HG03354 (cell line): ENCODE measurements at regions not wholly inside any gene's neighbourhood (a gene's known extent, or its start where the extent isn't known, plus 50 kb on each side); places are given as distances from the start of the nearest gene placed in this dataset.

Experiments
- ATAC-seq: cut with Tn5 transposase; IDR thresholded peaks from one replicate; pipeline ENCODE4 v1.9.1; 2021; ENCODE audit warnings: mild to moderate bottlenecking; ENCODE audit not compliant: unreplicated experiment, poor library complexity, severe bottlenecking

- no peak for ATAC-seq
Measured at GRCh38 chr2:57796527-57796926, 250.1 kb upstream of the VRK2 start.

DNA sequence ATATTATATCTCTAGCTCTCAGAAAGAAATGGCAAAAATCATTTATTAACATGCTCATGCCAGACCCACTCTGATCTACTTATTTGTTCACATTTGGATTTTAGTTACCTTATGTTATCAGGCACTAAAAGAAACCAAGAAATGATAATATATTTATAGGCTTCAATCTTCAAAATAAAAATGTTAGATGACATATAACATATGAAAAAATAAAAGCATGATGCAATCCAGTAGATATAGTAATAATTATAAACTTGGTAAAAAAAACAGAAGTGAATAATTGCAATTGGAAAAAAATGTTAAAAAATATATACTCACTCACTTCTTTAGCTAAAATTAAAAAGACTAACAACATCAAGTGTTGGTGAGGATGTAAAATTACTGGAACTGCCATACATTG, 248.3 kb upstream of the VRK2 start:
- no peak for ATAC-seq

DNA sequence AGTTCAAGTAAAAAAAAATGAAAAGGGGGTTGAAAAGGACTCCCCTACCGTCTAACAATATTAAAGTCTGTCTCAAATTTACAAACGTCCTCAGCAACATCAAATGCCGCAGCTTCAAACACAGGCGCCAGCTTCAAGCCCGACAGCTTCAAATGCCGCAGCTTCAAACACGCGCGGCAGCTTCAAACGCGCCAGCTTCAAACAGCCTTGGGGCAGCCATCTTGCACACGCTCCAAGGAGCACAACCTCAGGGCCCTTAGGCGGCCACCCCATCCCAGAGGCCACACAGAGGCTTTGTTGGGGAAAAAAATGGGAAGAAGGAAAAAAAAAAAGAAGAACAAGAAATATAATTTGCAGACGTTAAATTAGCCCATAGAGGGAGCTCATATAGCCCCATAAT, 244.4 kb upstream of the VRK2 start:
- ATAC-seq: no peak

- ATAC-seq: no peak
Measured at GRCh38 chr2:57804971-57805370, 241.6 kb upstream of the VRK2 start.

GRCh38 chr2:57806449-57806968, 240.1 kb upstream of the VRK2 start:
- peak; percentile 64 for ATAC-seq

GRCh38 chr2:57809230-57809629, 237.4 kb upstream of the VRK2 start:
- peak; percentile 92 for ATAC-seq

DNA sequence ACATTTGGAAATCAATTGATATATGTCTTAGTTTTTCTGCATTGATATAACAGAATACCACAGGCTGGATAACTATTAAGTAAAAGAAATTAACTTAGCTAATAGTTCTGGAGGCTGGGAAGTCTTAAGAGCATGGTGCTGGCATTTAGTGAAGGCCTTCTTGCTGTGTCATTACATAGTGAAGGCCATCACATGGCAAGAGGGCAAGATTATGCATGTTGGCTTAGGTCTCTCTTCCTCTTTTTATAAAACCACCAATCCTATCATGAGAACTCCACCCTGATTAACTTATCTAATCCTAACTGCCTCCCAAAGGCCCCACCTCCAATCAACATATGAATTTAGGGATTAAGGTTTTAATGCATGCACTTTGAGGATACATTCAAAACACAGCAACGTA, 225.5 kb upstream of the VRK2 start:
- no peak for ATAC-seq

- ATAC-seq: no peak
Measured at GRCh38 chr2:57828221-57828620, 218.4 kb upstream of the VRK2 start.

DNA sequence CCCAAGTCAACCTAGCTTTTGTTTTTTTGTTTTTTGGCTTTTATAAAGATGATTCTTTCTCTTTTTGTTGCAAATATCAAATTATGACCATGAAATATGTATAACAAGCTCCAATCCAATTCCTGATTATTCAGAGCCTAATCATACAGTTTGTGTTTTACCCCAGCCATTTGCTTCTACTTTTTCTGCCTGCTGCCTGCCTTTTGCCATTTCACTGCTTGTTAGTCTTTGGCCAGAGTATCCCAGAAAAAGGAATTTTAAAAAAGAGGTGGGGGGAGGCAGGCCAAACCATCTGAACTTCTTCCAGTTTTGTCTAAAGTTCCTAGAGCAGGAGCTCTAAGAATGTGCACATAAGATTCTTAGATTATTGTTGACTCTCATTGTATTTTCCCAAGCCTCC, 211.9 kb upstream of the VRK2 start:
- ATAC-seq: no peak

GRCh38 chr2:57842531-57842930, 204.1 kb upstream of the VRK2 start:
- no peak for ATAC-seq

- ATAC-seq: no peak
Measured at GRCh38 chr2:57843158-57843557, 203.4 kb upstream of the VRK2 start.

DNA sequence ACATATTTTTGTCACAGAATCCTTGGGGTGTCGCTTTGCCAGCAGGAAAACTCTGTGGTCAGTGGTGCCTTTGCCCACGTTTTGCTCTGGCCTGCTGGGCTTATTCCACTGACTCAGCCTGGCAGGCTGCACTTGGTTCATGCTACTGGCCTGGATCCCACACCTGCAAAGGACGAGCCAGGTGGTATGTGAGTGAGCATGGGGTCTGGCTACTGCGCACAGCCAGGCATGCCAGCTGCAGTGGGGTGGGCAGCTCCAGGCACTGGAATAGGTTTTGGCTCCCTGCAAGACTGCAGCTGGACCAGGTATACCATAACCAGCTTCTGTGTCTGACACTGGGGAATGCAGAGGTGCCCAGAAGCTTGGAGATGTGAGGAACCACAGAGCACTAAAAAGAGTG, 197.9 kb upstream of the VRK2 start:
- no peak for ATAC-seq

- no peak for ATAC-seq
Measured at GRCh38 chr2:57849843-57850242, 196.8 kb upstream of the VRK2 start.

DNA sequence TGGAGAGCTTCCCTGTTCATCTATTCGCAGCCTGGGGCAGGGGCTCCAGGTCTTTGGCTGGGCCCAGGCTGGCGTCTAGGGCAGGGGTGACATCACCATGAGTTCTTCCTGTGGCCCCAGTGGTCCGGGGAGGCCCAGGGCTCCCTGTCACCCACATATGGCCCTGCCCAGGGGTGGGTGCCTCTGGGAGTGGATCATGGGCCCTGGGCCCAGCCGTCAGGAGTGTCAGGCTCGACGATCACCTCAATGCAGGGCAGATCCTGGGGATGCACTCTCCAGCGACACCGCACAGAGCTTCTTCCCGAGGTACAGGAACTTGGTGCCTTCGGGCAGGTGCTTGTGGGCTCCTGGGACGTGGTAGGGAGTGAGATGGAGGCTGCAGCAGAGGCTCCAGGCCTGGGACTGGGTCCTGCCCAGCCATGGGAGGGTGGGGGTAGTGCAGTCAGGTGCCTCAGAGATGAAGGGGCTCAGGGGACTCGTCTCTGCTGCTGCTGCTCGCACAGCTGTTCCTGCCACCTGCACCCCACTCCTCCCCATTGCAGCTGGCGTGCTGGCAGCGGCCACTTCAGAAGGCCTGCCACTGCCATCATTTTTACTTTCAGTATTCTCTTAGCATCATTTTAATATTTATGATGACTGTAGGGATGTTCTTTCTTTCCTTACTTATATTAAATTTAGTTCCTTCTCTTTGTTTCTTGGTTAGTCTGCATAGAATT, 196.0 kb upstream of the VRK2 start:
- no peak for ATAC-seq

DNA sequence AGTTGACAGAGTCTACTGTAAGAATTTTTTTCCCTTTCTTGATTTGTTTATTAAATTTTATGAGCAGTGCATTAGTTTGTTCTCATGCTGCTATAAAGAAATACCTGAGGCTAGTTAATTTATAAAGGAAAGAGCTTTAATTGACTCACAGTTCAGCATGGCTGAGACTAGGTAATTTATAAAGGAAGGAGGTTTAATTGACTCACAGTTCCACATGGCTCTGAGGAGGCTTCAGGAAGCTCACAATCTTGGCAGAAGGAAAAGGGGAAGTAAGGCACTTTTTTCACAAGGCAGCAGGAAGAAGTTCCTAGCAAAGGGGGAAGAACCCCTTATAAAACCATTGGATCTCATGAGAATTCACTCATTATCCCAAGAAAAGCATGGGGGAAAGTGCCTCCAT, 191.4 kb upstream of the VRK2 start:
- ATAC-seq: no peak

DNA sequence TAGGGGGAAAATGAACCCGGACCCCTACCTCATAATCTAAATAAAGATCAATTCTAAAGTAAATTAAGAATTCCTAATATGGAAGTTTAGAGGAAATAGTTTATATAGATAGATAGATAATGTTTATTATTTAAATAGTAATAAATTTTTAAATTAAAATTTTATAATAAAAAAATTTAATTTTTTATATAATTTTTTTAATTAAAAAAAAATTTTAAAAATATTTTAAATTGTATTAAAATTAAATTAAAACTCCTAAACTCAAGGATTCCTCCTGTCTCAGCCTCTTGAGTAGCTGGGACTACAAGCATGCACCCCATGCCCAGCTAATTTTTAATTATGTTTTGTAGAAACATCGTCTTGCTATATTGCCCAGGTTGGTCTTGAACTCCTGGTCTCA, 186.9 kb upstream of the VRK2 start:
- no peak for ATAC-seq

DNA sequence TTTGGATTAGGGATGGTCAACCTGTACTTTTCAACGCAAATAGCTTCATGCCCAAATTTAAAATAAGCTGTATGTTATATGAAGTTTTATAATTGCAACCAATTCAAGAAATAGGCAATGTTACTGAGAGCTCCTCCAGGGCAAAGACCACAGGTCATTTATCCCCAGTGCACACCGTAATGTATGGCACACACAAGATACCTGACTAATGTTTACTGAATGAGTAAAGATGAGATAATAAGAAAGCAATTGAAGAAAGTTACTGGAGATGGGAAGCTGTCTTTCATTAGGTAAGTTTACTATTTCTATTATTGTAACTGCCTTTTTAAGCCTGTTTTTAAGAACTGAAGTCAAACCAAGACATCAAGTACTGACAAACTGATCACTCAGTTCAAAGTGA, 184.5 kb upstream of the VRK2 start:
- ATAC-seq: no peak

GRCh38 chr2:57862727-57863126, 183.9 kb upstream of the VRK2 start:
- no peak for ATAC-seq

- no peak for ATAC-seq
Measured at GRCh38 chr2:57864926-57865325, 181.7 kb upstream of the VRK2 start.

- ATAC-seq: no peak
Measured at GRCh38 chr2:57867730-57868129, 178.9 kb upstream of the VRK2 start.

DNA sequence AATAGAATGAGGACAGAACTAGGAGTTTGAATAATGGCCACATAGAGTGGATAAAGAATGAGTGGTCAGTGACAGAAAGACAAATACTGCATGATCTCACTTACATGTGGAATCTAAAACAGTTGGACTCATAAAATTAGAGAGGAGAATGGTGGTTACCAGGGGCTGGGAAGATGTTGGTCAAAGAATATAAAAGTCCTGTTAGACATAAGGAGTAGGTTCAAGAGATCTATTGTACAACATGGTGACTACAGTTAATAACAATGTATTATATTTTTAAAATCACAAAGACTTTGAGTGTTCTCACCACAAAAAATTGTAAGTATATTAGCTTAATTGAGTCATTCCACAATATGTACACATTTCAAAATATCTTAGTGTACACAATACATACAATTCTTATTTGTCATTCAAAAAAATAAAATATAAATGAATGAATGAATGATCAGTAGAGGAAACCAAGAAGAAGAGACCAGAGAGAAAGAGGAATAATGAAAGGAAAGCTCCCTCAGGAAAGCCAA, 177.9 kb upstream of the VRK2 start:
- ATAC-seq: no peak
